Activated CD4-positive, alpha-beta T cell treated with anti-CD3 and anti-CD28 coated beads for 1 hour (primary cell): ENCODE measurements at regions not wholly inside any gene's neighbourhood (a gene's known extent, or its start where the extent isn't known, plus 50 kb on each side); places are given as distances from the start of the nearest gene placed in this dataset.

ENCODE experiments used
- DNase-seq: peaks from one replicate; pipeline ENCODE4 v3.0.0-alpha.2; 2020

DNA sequence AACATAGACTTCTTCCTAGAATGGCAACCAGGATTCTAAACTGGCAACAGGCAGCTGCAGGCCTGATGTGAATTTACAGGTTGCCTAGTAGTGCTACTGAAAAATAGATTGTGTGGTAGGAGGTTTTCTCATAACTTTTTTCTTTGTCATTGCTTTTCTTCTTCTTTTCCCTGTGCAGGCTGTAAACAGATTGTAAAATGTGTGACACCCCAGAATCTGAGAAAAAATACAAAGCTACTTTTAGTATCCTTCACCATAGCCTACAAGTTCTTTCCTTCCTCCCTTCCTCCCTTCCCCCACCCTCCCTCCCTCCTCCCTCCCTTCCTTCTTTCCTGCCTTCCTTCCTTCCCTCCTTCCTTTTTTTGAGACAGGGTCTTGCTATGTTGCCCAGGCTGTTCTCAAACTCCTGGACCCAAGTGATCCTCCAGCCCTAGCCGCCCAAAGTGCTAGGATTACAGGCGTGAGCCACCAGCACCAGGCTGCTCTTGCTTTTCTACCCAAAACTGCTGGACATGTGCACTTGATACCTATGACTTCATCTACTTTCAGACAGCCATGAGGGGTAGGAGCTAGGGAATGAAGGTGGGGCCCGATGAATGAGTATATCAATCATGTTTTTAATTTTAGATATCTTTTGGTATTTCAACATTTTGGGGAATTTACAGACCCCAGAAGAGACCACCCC is 114.2 kb upstream of the EEA1 start:
- DNase-seq: no peak

DNA sequence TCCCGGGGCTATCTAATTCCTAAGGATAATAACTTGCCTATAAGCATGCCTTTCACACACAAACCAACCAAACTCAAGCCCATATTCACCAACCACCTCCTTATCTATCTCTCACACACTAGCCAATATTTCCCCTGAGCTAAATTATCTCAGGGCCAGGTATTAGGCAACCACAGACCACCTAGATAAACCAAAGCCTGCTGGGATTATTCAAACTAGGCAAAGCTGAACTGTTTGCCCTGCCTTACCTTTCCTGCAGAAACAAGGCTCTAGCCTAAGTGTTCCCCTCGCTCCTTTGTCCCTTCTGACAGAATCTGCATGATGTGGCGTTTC is 114.7 kb upstream of the EEA1 start:
- no peak for DNase-seq

DNA sequence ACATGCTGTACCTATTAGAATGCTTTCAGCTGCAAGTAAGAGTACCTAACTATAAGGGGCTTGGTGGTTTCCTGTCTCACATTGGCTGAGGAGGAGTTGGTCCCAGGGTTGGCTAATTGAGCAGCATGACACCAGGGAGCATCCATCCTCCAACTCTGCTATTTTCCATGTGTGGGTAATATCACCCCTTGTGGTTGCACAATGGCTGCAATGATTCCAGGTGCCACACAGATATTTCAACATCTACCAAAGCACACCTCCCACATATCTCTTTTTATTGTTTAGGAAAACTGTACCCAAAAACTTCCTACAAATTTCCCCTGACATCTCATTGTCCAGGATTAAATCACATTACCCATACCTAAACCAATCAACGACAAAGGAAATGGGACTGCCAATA is 118.0 kb upstream of the EEA1 start:
- DNase-seq: no peak

DNA sequence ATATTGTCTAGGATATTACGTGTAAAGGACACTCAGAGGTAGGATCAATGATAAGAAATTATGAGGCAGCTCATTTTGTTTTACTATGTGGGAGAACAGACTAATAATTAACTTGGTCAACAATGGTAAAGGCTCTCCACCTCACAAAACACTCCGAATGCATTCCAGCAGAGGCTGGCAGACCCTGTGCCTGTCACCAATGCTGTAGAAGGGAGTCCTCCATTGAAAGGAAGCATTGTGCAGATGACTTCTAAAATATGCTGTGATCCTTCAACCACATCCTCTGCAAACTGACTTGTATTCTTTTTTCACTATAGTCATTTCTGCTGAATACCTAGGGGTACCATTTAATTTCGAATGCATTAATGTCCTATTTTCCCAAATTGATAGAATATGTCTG is 119.6 kb upstream of the EEA1 start:
- DNase-seq: no peak

DNA sequence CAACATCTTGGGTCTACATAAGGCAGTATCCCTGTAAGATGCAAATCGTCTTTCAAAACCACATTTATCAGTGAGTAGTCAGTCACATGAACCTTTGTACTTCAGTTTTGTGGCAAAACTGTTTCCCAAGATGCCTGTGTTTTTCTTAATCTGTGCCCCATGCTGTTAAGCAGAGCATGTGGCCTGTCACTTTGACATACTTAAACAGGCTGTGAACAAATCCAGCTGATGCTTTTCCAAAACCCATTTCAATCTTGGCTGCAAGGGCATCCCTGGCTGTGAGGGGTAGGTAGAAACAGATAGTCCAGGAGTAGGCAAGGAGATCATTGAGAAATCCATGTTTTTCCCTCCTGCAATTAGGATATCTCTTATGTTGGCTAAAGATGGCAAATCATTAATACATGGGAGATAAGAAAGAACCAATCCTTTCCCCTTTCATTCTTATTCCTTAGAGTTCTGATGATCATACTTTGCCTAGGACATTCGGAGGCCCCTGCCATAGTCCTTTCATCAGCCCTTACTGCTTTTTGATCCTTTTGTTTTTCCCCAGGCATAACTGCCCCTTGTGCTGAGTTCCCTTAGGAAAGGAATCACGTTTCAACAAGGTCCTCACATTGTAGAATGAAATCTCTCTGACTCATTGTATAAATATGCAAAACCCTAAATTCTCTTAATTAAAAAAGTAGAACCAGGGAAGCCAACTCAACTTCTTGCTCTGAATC is 121.1 kb upstream of the EEA1 start:
- DNase-seq: no peak

DNA sequence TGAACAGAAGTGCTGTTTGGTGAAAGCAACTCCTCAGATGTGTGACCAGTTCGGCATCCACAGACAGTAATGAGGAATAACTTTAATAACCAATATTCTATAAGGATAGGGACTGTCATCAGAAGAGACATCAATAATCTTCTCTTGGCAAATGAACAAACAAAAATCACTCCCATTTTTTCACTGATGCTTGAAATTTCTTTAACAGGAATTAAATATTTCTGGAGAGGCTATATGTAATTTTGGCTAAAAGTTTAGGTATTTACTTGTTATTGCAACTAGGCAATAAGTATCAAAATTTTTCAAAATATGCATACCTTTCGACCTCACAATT is 121.6 kb upstream of the EEA1 start:
- no peak for DNase-seq

DNA sequence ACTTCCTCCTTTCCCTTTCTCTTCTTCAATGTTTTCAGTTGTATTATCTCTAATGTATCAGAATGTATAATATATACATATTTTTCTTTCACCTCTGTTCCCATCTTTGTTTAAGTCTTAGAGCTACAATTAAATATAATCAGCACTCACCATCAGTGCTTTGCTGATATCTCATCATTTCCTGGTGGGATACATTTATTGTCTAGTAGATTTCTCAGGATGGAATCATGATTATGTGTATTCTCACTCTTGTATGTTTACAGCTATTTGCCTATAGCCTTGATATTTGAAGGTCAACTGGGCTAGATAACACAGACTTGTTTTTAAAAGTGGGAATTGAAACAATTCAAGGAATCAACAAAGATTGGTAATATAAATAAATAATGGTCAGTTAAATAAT is 124.9 kb upstream of the EEA1 start:
- no peak for DNase-seq

DNA sequence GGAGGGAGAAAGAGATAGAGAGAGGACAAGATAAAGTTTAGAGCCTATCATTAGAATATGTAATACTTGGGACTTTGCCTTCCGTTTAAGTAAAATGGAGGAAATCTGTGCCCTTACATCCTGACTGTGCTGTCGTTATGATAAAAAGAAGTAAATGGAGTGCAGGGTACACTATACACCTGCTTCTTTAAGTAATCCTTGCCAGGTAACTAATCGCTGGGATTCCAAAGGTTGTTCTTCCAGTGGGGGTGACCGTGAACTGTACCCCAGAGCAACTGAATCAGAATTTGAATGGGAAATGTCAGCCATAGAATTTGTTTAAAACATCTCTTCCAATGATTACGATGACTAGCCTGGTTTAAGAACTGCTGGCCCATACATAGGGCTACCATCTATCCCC is 126.1 kb upstream of the EEA1 start:
- no peak for DNase-seq

DNA sequence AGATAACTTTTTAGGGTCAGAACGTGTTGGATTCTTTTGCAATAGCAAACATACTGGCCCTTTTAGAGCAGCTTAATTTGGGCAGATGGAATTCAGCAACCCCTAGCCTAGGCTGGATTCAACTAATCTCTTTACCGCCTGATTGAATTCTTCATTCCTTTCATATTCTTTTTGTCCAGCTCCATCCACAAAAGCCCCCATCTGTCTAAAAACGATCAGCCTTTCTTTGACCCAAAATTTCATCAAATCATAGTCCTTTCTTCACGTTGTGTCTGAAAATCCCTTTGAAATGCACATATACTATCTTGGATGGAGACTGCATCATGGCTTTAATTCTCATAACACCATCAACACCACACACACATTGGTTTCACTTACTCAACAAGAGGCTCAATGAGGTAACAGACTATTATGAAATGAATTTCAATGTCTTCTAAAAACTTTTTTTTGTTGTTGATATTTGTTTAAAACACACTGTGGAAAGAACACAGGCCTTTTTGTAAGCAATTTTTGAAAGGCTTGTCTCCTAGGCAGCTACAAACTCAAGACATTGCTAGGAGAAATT is 128.0 kb upstream of the EEA1 start:
- DNase-seq: no peak

DNA sequence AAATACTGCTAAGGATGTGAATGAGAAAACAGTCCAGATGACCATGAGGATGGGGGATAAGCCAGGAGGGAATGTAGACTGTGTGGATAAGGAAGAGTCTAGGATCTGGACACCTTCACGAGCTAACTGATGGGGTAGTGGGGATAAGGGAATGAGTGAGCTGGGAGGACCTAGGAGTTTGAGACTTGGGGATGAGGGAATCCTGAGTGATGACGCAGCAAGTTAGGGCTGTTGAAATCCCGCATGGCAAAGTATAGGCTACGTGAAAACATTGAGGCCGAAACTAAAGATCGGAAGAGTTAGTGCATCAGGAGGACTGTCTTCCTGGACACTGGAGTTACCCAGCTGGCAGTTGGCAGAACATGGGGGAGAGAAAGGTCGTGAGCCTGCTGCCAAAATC is 129.2 kb upstream of the EEA1 start:
- DNase-seq: no peak

DNA sequence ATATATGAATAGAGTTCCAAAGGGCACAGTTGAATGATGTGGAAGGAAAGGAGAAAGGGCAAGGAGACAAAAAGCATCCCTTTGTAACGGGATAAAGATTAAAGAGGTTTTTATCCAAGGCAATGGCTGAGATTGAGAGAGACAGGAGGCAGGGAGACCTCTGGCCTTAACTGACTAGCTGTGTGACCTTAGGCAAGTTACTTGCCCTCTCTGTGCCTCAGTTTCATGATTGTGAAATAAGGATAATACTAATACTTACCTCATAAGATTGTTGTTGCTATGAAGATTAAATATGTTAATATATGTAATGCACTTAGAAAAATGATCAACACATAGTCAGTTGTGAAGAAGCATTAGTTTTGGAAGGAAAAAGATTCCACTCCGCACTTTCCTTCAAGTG is 130.2 kb upstream of the EEA1 start:
- no peak for DNase-seq

DNA sequence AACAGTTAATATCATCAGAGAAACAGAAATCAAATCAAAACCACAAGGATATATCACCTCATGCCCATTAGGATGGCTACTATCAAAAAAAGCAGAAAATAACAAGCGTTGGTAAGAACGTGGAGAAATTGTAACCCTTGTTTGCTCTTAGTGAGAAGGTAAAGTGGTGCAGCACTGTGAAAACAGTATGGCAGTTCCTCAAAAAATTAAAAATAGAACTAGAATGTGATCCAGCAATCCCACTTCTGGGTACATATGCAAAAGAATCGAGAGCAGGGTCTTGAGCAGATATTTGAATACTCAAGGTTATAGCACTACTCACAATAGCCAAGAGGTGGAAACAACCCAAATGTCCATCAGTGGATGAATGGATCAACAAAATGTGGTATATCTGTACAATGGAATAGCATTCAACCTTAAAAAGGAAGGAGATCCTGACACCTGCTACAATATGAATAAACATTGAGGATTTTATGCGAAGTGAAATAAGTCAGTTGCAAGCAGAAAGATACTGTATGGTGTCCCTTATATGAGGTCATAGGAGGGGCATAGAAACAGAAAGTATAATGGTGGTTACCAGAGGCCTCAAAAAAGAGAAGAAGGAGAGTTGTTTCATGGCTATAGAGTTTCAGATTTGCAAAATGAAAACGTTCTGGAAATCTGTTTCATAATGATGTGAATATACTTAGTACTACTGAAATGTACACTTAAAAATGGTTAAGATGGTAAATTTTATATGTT is 131.0 kb upstream of the EEA1 start:
- no peak for DNase-seq

DNA sequence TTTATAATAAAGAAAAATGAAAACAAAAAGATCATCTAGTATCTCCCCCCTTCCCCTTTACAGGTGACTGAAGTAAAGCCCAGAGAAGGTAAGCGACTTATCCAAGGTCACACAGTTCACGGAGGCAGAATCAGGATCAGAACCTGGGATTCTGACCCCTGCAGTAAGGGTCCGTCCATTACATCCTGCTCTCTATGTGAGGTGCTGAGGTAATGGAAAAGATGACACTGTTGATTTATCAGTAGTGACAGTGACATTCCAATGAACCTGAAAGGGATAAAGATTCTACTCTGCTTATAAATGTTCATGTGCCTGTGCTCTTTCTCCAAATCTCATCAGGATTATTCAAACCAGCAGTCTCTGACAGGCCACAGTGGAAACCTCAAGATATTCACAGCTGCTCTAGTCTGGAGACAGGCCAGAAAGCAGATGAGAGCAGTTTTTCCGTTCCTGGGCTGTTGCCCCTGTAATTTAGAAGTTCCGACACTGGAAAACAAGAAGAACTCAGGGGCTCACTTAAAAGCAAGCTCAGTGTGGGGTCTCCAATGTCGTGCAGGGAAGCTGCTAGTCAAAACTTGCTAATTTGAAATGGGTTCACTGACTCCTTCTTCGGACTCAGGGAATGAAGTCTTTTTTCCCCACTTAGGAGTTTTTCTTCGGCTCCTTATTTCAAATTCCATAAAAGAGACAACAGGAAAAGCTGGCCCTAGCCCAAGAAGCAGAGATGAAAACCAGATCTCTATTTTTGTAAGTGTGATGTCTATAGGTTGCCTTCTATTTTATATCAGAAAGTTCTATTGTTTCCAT is 131.8 kb upstream of the EEA1 start:
- no peak for DNase-seq

DNA sequence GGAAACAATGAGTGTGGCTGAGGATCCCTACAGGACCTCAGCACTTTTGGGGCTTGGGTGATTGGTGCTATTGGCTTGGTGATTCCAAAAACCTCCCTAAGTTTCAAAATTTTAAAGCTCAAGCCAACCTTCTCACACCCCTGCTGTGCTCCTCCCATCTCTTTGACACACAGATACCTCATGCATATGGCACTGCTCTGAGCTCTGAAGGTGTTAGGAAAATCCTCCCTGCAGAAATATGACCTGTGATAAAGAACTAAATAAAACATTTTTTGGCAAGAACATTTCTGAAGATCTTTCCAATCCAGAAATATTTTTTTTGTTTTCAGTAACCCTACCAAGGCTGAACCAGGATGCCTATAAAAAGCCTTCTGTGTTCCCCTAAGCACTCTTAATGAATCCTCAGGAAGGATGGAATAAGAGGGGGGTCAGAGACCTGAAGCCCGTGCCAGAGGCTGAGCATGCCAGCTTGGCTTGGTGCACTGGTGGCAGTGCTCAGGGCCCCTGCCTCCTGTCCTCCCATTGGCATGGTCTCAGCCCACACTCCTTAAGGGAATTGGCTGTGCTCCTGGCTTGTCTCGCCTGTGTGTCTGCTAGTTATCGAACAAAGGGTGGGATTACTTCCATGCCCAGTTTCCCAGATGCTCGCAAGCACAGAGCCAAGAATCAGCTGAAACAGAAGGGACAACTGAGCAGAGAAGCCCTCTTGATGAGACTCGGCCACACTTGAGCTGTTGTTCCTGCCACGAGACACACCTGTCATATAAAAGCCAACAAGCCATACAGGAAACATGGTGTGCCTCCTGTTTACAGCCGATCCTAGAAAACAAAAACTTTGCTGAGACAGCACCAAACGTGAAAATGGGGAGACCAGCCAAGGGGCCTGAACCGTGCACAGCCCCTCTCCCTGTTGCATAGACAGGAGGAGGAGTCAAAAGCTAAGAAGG is 132.7 kb upstream of the EEA1 start:
- DNase-seq: no peak

DNA sequence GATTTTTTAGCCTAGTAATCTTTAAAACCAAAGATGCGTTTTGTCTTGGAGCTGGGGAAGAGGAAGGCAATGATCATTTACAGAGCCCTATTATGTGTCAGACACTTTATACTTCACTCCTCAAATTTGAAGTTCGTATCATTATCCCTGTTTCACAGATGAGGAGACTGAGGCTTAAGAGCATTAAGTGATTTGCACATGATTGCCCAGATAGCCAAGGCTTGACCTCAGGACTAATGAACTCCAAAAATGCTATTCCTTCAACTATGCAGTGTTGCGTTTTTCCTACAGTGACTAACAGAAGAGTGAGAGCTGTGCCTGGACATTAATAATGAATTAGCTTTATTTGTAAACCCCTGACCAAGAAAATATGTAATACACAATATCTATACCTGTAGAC is 136.8 kb upstream of the EEA1 start:
- DNase-seq: no peak

DNA sequence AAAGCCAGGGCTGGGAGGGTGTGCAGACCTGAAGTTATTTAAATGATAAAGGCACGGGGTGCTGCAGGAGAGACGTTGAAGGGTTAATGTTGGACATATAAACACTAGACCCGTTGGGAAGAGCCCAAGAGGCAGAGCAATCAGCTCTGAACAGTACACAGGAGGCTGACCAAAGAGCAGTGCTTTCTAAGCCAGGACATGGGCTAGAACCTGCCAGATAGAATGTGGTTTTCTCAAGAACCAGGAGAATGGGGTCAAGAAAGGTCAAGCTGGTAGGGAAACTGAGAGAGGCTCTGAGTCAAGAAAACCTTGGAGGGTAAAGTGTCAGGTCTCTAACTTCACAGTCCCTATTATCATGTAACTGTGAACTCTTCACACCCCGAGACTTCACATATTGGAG is 143.2 kb upstream of the EEA1 start:
- no peak for DNase-seq

DNA sequence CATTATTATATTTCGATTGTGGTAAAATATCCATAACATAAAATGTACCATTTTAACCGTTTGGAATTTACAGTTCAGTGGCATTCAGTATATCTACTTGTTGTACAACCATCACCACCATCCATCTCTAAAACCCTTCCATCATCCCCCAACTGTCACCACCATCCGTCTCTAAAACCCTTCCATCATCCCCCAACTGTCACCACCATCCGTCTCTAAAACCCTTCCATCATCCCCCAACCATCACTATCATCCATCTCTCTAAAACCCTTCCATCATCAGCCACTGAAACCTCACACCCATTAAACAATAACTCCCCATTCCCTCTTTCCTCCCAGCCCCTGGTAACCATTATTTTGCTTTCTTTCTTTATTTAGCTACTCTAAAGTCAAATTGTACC is 144.2 kb upstream of the EEA1 start:
- DNase-seq: no peak

DNA sequence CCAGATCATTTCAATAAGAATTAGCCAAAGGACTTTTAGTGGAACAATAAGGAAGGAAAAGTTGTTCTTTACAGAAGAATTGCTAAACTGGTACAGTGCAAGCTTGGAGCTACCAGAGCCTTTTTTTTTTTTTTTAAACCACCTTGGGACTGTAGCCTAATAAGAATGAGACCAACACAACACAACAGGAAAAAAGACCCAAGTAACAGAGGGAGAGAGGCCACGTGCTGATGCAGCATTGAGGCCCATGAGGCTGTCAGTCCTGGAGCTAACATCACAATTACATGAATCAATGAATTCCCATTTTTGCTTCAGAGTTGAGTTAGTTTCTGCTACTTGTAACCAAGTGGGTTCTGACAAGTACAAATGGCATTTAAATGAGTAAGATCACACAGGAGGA is 149.0 kb upstream of the EEA1 start:
- no peak for DNase-seq

DNA sequence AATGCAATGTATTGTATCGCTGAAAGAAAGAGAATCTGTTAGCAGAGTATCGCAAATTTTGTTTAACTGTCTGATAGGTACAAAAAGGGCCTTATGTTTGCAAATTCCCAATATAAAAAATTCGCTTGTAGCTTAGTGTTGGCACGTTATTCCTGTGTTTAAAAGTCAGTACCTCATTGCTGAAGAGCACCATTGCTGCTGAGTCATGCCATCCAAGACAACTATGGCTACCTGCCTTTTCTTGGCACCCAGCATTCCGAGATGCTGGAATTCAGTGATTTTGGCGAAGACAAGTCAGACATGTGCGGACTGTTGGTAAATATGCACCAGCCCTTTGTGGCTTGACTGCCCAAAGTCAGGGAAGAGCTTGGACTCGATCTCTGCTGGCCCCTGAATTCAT is 149.5 kb upstream of the EEA1 start:
- no peak for DNase-seq

DNA sequence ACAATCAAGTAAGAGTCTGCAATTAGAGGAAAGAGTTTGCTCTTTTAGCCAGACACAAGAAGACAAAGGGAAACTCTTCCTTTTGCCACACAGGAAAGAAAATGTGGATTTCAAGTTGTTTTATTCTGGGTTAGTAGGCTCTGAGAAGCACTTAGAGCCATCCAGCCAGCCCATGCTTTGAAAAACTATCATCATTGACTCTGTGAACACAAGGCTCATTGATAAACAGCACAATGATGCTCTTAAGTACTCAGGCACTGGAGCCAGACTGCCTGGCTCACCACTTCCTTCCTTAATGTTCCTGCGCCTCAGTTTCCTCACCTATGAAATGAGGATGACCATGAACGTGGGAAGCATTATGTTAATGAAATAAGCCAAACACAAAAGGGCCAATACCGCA is 150.2 kb upstream of the EEA1 start:
- DNase-seq: no peak

DNA sequence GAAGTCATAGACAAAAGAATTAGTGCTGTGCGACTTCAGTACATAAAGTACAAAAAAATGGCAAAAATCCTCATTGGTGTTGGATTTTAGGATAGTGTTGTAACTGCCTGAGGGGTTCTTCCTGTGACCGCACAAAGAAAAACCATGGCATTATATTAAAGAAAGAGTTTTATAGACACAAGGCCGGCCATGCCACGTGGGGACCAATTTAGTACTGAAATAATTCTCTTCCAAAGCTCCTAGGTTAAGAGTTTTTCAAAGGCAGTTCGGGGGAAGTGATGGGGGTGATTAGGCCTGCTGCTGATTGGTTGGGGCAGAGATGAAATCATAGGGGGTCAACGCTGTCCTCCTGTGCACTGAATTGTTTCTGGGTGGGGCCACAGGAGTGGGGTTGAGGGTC is 150.9 kb upstream of the EEA1 start:
- no peak for DNase-seq

DNA sequence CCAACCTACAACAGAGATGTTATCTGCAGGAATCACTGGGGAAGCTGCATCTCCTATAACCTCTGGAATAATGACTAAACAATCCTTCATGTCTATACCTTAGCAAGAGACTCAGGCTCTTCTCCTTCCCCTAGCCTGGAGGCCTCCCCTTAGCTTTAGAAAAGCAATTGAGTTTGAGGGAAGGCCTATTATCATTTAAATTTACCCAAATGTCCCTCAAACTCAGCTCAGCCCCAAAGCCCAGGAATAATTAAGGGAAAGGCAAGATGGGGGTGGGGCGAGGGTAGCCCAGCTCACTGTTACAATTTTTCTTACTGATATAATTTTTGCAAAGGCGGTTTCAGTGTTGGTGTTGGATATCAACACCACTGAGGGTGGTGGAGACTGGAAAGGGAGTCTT is 151.4 kb upstream of the EEA1 start:
- no peak for DNase-seq
